ENCODE measurements at regions not wholly inside any gene's neighbourhood (a gene's known extent, or its start where the extent isn't known, plus 50 kb on each side); places are given as distances from the start of the nearest gene placed in this dataset.

GRCh38 chr19:7419777-7420439 lies 68.9 kb downstream of the PEX11G start:
- 92 to 94% methylated on average over 10 of the region's 10 CpGs for WGBS, 2 donors

GRCh38 chr19:7421941-7422744 lies 66.7 kb downstream of the PEX11G start:
- TF ChIP-seq POLR2A (IDR thresholded peaks at IDR 0.05) (no peak), EP300 (IDR thresholded peaks at IDR 0.05) (no peak), CTCF (IDR thresholded peaks at IDR 0.05) (no peak)
- 89 to 92% methylated on average over 17 of the region's 17 CpGs for WGBS, 2 donors
- Histone ChIP-seq H3K27me3 (no peaks in the 10 kb centered on the region), H3K4me1 (peaks cover 0 to 3% (median 0%) of the 10 kb centered on the region in 4 donors), H3K9me3 (no peaks in the 10 kb centered on the region), H3K27ac (no peak overlapping the region), H3K4me3 (no peak overlapping the region), H3K36me3 (peaks cover 0 to 40% (median 0%) of the 10 kb centered on the region in 3 donors)
- no peak for DNase-seq (ENCODE audit: low spot score in 2 of 2)

More at GRCh38 chr19:7419777-7420439, 68.9 kb downstream of the PEX11G start:
- H3K27me3 ChIP-seq = no peaks in the 10 kb centered on the region
- no peak overlapping the region for H3K27ac ChIP-seq
- TF ChIP-seq EP300 (IDR thresholded peaks at IDR 0.05) (no peak), POLR2A (IDR thresholded peaks at IDR 0.05) (no peak), CTCF (IDR thresholded peaks at IDR 0.05) (no peak)
- peaks cover 0 to 12% (median 2%) of the 10 kb centered on the region in 4 donors for H3K4me1 ChIP-seq
- peaks cover 0 to 40% (median 0%) of the 10 kb centered on the region in 3 donors for H3K36me3 ChIP-seq
- no peak for DNase-seq (ENCODE audit: low spot score in 2 of 2)
- no peaks in the 10 kb centered on the region for H3K9me3 ChIP-seq
- H3K4me3 ChIP-seq = no peak overlapping the region
